ENCODE measurements at regions not wholly inside any gene's neighbourhood (a gene's known extent, or its start where the extent isn't known, plus 50 kb on each side); places are given as distances from the start of the nearest gene placed in this dataset.

DNA sequence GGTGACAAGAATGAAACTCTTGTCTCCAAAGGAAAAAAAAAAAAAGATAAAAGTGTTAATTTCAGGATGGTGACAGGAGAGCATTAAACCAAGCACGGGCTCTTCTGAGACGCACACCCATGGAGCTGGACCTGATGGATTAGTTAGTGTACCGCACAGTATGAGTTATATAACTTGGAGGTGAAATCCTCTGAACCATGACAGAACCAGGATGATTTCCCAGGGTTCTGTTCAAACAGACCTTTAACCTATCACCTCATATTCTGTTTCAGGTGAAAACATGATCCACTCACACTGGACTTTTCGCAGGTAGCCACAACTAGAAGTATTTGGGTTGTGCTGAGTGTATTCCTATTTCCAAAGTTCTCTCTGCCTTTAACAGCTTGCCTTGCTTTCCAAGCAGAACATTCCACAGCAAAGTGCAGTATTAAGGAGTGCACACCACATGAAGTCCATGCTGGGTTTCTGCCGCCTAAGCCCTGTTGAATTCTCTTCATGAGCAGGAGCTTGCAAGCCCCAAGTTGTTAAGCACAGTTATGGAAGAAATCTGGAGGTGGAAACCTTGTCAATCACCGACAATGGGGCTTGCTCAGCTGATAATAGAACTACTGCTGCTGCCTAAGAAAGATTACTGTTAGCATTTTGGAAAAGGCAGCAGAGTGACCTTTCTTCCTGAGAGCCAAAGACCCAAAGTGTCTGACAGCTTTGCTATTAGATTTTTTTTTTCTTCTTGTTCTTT is 461.7 kb downstream of the TLE1 start (continued):
- TF ChIP-seq HDAC2 (IDR thresholded peaks at IDR 0.05; ENCODE audit: borderline replicate concordance in 1 of 2, low read depth in 2 of 2, low read length in 2 of 2) (no peak), SAP30 (IDR thresholded peaks at IDR 0.05; ENCODE audit: insufficient read depth, insufficient replicate concordance, low read length) (no peak), NRF1 (IDR thresholded peaks at IDR 0.05; ENCODE audit: low read depth, low read length) (no peak)
